Activated naive CD4-positive, alpha-beta T cell treated with anti-CD3 and anti-CD28 coated beads for 36 hours (primary cell): ENCODE measurements at regions not wholly inside any gene's neighbourhood (a gene's known extent, or its start where the extent isn't known, plus 50 kb on each side); places are given as distances from the start of the nearest gene placed in this dataset.

ENCODE experiments used
- CTCF ChIA-PET: fragments of 350-600 bp; sonication (Branson Sonifier 250); formaldehyde crosslinking; loops from one replicate; lab custom pipeline; 2021; ENCODE audit warnings: antibody characterized with exemption; lab: Charles Lee
- DNase-seq: peaks from one replicate; pipeline ENCODE4 v3.0.0-alpha.2; 2020
- H3K27ac Mint-ChIP-seq: one replicate; pipeline ENCODE4 v1.8.0; 2021; ENCODE audit warnings: mild to moderate bottlenecking, mixed read lengths
- H3K27me3 Mint-ChIP-seq: one replicate; pipeline ENCODE4 v1.8.0; 2021; ENCODE audit warnings: low read depth, mixed read lengths
- H3K36me3 Mint-ChIP-seq: one replicate; pipeline ENCODE4 v1.8.0; 2021; ENCODE audit warnings: low read depth, mixed read lengths
- H3K4me1 Mint-ChIP-seq: one replicate; pipeline ENCODE4 v1.8.0; 2021; ENCODE audit warnings: low read depth, mixed read lengths
- H3K4me3 Mint-ChIP-seq: one replicate; pipeline ENCODE4 v1.8.0; 2021; ENCODE audit warnings: mild to moderate bottlenecking, moderate library complexity, mixed read lengths
- H3K9me3 Mint-ChIP-seq: one replicate; pipeline ENCODE4 v1.8.0; 2021; ENCODE audit warnings: mixed read lengths
- intact Hi-C: fragments of 100-400 bp; cut with micrococcal nuclease; formaldehyde crosslinking; loops from one replicate; pipeline ENCODE4 v1.15.1; 2023

GRCh38 chr4:141971869-141972268, 335.5 kb downstream of the IL15 start:
- DNase-seq = no peak
- Mint-ChIP-seq H3K4me1 (no peaks in the 10 kb centered on the region), H3K27ac (no peak overlapping the region), H3K4me3 (no peak overlapping the region), H3K9me3 (peaks cover 16% of the 10 kb centered on the region), H3K27me3 (peaks cover 8% of the 10 kb centered on the region), H3K36me3 (no peaks in the 10 kb centered on the region)
- CTCF ChIA-PET = no interaction called here
- intact Hi-C loops = no loop called here

GRCh38 chr4:141972950-141973349, 336.6 kb downstream of the IL15 start:
- Mint-ChIP-seq H3K27me3 (peaks cover 5% of the 10 kb centered on the region), H3K4me3 (no peak overlapping the region), H3K27ac (no peak overlapping the region), H3K9me3 (peaks cover 16% of the 10 kb centered on the region), H3K4me1 (peaks cover 2% of the 10 kb centered on the region), H3K36me3 (no peaks in the 10 kb centered on the region)
- intact Hi-C loops = no loop called here
- CTCF ChIA-PET = no interaction called here
- DNase-seq = no peak
